Esophagus muscularis mucosa (tissue), 4 donors: ENCODE measurements at regions not wholly inside any gene's neighbourhood (a gene's known extent, or its start where the extent isn't known, plus 50 kb on each side); places are given as distances from the start of the nearest gene placed in this dataset.

Experiments
- DNase-seq: peaks from one replicate; pipeline ENCODE4 v3.0.0-alpha.2; 2017; ENCODE audit errors: extremely low spot score
- H3K27ac ChIP-seq, 4 donors: fragments of 200-600 bp; sonication (generic); replicated peaks in 1 of 4; 1 replicate in 3 of 4; 2 replicates in 1 of 4; pipeline ENCODE4 v1.5.1; 2016 to 2019; ENCODE audit warnings: mild to moderate bottlenecking in 1 of 4
- H3K27me3 ChIP-seq, 4 donors: fragments of 200-600 bp; sonication (generic); one replicate each; pipeline versions ENCODE4 v1.5.1 to v1.6.0; 2016 to 2019
- H3K36me3 ChIP-seq, 4 donors: fragments of 200-600 bp; sonication (generic); one replicate each; pipeline ENCODE4 v1.5.1; 2016 to 2019
- H3K4me1 ChIP-seq, 4 donors: fragments of 200-600 bp; sonication (generic); one replicate each; pipeline ENCODE4 v1.5.1; 2016 to 2019
- H3K4me3 ChIP-seq, 4 donors: fragments of 200-600 bp; sonication (generic); 1 replicate in 2 of 4; 2 replicates in 2 of 4; pipeline ENCODE4 v1.5.1; 2016 to 2019; ENCODE audit warnings: mild to moderate bottlenecking in 4 of 4, moderate library complexity in 1 of 4
- H3K9me3 ChIP-seq, 4 donors: fragments of 200-600 bp; sonication (generic); 1 replicate in 3 of 4; 2 replicates in 1 of 4; pipeline ENCODE4 v1.5.1; 2016 to 2019
- CTCF ChIP-seq, 3 experiments: fragments of 200-600 bp in 2 of 3; fragments of 450-650 bp in 1 of 3; sonication (generic) in 2 of 3; IDR thresholded peaks; one replicate each; pipeline ENCODE4 v1.5.1; 2017 to 2019; ENCODE audit warnings: antibody characterized with exemption in 3 of 3, mild to moderate bottlenecking in 2 of 3, moderate library complexity in 1 of 3
- EP300 ChIP-seq: sonication (generic); formaldehyde crosslinking; IDR thresholded peaks from one replicate; pipeline ENCODE4 v1.6.1; 2017; ENCODE audit warnings: antibody characterized with exemption
- POLR2A ChIP-seq: fragments of 450-650 bp; IDR thresholded peaks from one replicate; pipeline ENCODE4 v1.6.1; 2017; ENCODE audit warnings: antibody characterized with exemption, moderate library complexity, mild to moderate bottlenecking, low read depth
- POLR2AphosphoS5 ChIP-seq, 2 donors: sonication (generic); formaldehyde crosslinking; IDR thresholded peaks; one replicate each; pipeline ENCODE4 v1.6.1; 2017; ENCODE audit warnings: antibody characterized with exemption in 2 of 2
- WGBS: methylation state at CpG from one replicate; pipeline ENCODE4 v1.1.5; 2018; 5-methylcytosine and 5-hydroxymethylcytosine counted together
- intact Hi-C: fragments of 100-400 bp; cut with DNase I; formaldehyde crosslinking; loops from one replicate; pipeline ENCODE4 v1.15.1; 2023

GRCh38 chr3:127360647-127361046, 72.8 kb upstream of the PRR20G start:
- Histone ChIP-seq H3K9me3 (peaks cover 0 to 6% (median 0%) of the 10 kb centered on the region in 4 donors), H3K36me3 (no peaks in the 10 kb centered on the region), H3K27ac (no peak overlapping the region), H3K4me1 (no peaks in the 10 kb centered on the region), H3K4me3 (no peak overlapping the region), H3K27me3 (peaks cover 0 to 23% (median 0%) of the 10 kb centered on the region in 4 donors)
- TF ChIP-seq POLR2AphosphoS5 (IDR thresholded peaks at IDR 0.05) = no peak
- TF ChIP-seq POLR2A = no peak
- no peak for TF ChIP-seq EP300
- no peak for TF ChIP-seq CTCF (IDR thresholded peaks at IDR 0.05)
- WGBS = no CpG with 5 or more reads among the region's 7 CpGs
- no peak for DNase-seq
- intact Hi-C loops = no loop called here

GRCh38 chr3:127358641-127359040, 70.8 kb upstream of the PRR20G start:
- DNase-seq = no peak
- H3K27ac ChIP-seq = no peak overlapping the region
- WGBS = 85% methylated on average over 6 of the region's 6 CpGs
- H3K4me1 ChIP-seq = no peaks in the 10 kb centered on the region
- intact Hi-C loops = no loop called here
- no peak for TF ChIP-seq CTCF (IDR thresholded peaks at IDR 0.05)
- no peak for TF ChIP-seq POLR2AphosphoS5 (IDR thresholded peaks at IDR 0.05)
- no peak for TF ChIP-seq POLR2A
- TF ChIP-seq EP300 = no peak
- peaks cover 0 to 17% (median 0%) of the 10 kb centered on the region in 4 donors for H3K27me3 ChIP-seq
- peaks cover 0 to 6% (median 0%) of the 10 kb centered on the region in 4 donors for H3K9me3 ChIP-seq
- no peaks in the 10 kb centered on the region for H3K36me3 ChIP-seq
- no peak overlapping the region for H3K4me3 ChIP-seq

- Histone ChIP-seq H3K27me3 (peaks cover 0 to 12% (median 0%) of the 10 kb centered on the region in 4 donors), H3K9me3 (peaks cover 0 to 6% (median 0%) of the 10 kb centered on the region in 4 donors), H3K36me3 (no peaks in the 10 kb centered on the region), H3K27ac (no peak overlapping the region), H3K4me3 (no peak overlapping the region), H3K4me1 (no peaks in the 10 kb centered on the region)
- TF ChIP-seq POLR2A = no peak
- no peak for TF ChIP-seq EP300
- no peak for TF ChIP-seq CTCF (IDR thresholded peaks at IDR 0.05)
- no peak for TF ChIP-seq POLR2AphosphoS5 (IDR thresholded peaks at IDR 0.05)
- WGBS = 43% methylated on average over 1 of the region's 2 CpGs
- no peak for DNase-seq
- intact Hi-C loops = no loop called here
Observed at GRCh38 chr3:127356381-127356780, 68.5 kb upstream of the PRR20G start.

- intact Hi-C loops = no loop called here
- Histone ChIP-seq H3K9me3 (peaks cover 0 to 6% (median 0%) of the 10 kb centered on the region in 4 donors), H3K4me3 (no peak overlapping the region), H3K4me1 (no peaks in the 10 kb centered on the region), H3K27me3 (peaks cover 0 to 20% (median 0%) of the 10 kb centered on the region in 4 donors), H3K36me3 (no peaks in the 10 kb centered on the region), H3K27ac (no peak overlapping the region)
- no peak for TF ChIP-seq EP300
- peak; percentile 42 for DNase-seq
- WGBS = 83% methylated on average over 3 of the region's 3 CpGs
Observed at GRCh38 chr3:127354761-127355160, 66.9 kb upstream of the PRR20G start.

GRCh38 chr3:127352612-127353011, 64.8 kb upstream of the PRR20G start:
- Histone ChIP-seq H3K4me1 (no peaks in the 10 kb centered on the region), H3K27me3 (peaks cover 0 to 26% (median 0%) of the 10 kb centered on the region in 4 donors), H3K4me3 (no peak overlapping the region), H3K27ac (no peak overlapping the region), H3K36me3 (no peaks in the 10 kb centered on the region), H3K9me3 (peaks cover 0 to 6% (median 0%) of the 10 kb centered on the region in 4 donors)
- peak; percentile 62 for DNase-seq
- no peak for TF ChIP-seq POLR2A
- no peak for TF ChIP-seq EP300
- no peak for TF ChIP-seq POLR2AphosphoS5 (IDR thresholded peaks at IDR 0.05)
- no peak for TF ChIP-seq CTCF (IDR thresholded peaks at IDR 0.05)
- intact Hi-C loops = no loop called here
- WGBS = 68% methylated on average over 4 of the region's 4 CpGs
